ENCODE measurements at regions not wholly inside any gene's neighbourhood (a gene's known extent, or its start where the extent isn't known, plus 50 kb on each side); places are given as distances from the start of the nearest gene placed in this dataset.

DNA sequence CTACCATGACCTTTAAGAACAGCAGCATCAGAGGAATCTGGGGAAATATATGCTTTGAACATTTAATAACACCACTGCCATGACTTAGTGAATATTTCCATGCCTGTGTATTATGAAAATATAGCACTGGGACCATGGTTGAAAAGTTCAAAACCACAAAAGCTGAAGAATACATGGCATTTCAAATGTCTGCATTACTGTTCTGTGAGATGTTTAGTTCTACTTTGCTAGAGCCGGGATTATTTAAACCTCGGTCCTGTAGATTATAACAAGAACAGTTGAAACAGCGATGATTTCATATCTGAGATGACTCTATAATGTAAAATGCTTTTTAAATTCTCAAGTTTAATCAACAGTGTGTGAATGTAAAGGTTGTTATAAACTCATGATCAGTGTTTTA, 126.7 kb upstream of the AGA start:
- no peak for FAIRE-seq
- DNase-seq (ENCODE audit: extremely low spot score, insufficient read length, low read depth) = no peak

DNA sequence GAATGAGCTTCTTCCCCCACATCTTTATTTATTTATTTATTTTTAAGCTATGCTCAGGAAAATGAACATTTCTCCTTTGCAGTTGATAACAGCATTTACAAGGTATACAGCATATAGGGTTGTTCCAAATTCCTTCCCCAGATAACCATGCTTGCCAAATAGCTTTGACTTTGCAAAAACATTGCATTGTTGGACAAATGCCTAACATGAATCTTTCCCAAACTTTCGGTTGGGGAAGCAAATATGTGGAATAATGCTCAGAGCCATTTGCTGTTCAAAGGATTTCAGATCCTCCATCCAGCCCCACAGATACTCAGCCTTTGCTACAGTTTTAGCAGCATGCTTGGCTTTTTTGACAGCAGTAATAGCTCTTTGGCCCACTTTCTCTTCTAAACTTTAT, 127.2 kb upstream of the AGA start:
- no peak for FAIRE-seq
- no peak for DNase-seq (ENCODE audit: extremely low spot score, insufficient read length, low read depth)

DNA sequence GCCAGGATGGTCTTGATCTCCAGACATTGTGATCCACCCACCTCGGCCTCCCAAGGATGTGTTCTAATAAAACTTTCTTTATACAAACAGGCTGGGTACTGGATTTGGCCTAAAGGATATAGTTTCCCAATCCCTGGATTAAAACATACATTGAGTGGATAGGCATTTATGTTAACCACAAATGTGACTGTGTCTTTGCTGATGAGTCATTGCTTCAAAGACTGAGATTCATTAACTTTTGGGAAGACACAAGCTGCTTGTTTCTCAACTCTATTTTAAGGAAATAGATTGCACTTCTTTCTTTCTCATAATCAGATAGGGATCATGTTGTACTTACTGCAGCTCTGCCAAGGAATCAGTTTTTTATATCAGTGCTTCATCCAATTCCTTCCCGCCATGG, 131.3 kb upstream of the AGA start:
- FAIRE-seq (no peak), DNase-seq (ENCODE audit: extremely low spot score, insufficient read length, low read depth) (no peak)

DNA sequence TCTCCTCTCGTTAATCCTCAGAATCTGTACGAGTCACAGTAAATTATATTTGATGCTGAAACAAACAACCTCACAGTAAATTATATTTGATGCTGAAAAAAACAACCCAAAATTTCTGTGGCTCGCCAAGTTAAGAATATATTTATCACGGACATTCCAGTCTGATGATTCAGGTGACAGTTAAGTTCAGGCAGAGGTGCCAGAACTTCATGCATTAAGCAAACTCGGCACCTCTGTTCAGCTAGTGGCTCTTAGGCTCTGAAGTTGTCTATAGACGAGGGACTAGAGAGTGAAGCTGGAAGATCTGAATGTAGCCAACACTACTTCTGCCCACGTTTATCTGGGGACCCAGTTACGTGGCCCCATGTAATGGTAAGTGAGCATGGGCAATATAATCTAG, 132.2 kb upstream of the AGA start:
- FAIRE-seq (no peak), DNase-seq (ENCODE audit: extremely low spot score, insufficient read length, low read depth) (no peak)

DNA sequence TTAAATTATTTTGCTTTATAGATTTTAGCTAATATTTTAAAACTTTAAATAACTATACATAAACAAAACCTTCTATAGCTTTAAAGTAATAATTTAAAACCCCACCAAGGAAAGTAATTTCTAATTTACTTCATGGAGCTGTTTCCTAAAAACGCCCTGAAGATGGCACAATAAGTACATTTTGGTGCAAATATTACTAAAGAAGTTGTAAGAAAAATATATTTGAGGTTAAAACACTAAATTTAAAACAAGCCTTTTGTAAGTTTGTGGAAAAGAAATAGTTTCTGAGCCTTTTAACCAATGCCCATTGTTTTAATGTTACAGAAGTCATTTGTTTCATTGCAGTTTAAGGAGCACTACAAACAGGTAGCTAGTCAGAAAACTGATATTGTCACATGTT, 137.4 kb upstream of the AGA start:
- DNase-seq (ENCODE audit: extremely low spot score, insufficient read length, low read depth) (no peak), FAIRE-seq (no peak)

DNA sequence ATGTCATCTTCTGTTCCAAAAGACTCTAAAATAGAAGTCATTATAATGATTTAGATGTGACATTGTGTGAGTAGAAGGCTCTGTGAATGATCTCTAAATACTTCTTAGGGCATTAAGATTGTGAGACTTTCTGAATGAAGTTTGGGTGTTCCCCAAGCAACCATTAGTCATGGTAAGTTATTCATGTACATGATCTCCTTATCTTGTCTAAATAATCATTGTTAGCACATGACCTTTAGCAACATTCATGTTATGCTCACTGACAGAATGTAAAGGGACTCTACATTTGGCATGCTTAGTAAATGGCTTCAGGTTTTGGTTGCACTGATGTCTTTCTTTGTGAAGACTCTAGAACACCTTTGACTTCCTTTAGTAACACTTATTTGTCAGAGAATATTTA, 140.8 kb upstream of the AGA start:
- FAIRE-seq (no peak), DNase-seq (ENCODE audit: extremely low spot score, insufficient read length, low read depth) (no peak)

DNA sequence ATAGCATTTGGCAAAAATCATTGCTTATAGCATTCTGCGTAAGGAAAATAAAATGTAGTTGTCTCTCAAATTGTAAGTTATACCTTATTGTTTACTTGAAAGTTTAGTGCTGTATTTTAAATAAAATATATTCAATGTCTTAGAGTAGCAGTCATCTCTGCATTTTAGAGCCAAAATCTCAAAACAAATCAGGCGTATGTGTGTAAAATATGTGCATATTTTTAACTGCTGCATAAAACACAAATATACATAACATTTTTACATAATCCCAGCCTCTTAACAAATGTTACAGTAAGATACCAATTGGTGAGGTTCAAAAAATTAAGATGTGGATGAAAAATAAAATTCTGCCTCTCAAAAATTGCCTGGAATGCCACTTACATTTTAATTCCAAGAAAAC, 145.8 kb upstream of the AGA start:
- DNase-seq (ENCODE audit: extremely low spot score, insufficient read length, low read depth) (no peak), FAIRE-seq (no peak)

DNA sequence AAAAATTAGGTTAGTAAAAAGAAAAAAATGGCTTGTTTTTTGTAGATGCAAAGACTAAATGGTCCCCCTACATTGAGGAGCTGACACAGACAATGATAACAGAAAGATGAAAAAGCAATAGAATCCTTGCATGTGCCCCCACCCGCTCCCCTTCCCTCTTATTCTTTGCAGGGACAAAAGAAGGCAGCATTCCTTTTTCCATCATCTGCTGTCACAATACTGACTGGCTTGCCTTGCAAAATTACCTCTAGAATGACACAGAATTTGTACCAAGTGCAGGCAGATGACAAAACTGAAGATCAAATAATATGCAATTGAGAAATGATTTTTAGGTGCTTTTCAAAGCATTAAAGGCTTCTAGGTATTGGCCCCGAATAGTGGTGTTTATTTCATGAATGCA, 153.1 kb upstream of the AGA start:
- DNase-seq (ENCODE audit: extremely low spot score, insufficient read length, low read depth) (no peak), FAIRE-seq (no peak)

DNA sequence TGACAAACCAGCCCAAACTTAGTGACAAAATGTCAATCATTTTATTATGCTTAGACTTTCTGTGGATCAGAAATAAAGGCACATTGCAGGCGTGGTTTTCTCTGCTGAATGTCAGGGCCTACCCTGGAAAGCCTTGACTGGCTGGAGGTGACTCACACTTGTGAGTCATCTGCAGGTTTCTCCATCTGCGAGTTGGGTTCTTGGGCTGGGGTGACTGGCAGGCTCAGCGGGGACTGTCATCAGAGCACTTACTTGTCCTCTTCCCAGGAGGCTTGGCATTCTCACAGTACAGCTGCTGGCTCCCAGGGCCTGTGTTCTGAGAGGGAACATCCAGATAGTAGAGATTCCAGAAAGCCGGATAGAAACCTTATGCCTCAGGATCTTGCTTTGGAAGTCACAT, 153.8 kb upstream of the AGA start:
- FAIRE-seq = no peak
- DNase-seq (ENCODE audit: extremely low spot score, insufficient read length, low read depth) = no peak

DNA sequence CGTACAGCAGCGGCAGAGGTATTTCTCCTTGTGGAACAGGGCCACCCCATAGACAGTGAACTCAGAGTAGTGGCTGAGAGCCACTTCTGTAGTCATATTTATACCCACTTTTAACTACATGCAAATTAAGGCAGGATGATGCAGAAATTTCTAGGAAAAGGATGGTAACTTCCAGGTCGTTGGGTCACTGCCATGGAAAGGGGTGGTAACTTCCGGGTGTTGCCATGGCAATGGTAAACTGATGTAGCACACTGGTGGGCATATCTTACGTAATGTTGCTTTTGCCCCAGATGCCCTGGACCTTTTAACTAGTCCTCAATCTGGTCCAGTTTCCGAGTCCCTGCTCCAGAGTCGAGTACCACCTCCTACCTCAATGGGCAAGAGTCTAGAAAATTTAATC, 154.8 kb upstream of the AGA start:
- no peak for DNase-seq (ENCODE audit: extremely low spot score, insufficient read length, low read depth)
- no peak for FAIRE-seq

DNA sequence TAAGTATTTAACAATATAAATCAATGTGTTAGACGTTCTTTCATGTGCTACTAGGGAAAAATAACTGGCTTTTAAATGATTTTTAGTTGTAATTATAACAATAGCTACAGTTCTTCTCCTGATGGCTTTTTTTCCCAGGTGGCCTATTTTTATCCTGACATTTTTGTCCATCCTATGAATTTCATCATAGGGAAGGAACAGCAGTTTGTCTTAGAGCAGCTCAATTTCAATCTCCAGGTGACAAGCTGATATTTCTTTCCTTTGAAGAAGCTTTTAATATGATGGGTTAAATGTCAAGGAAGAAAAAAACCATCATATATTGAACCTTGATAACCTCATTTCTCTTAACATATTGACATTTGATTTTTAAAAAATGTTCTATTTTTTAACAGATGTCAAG, 163.0 kb upstream of the AGA start:
- no peak for FAIRE-seq
- DNase-seq (ENCODE audit: extremely low spot score, insufficient read length, low read depth) = no peak

DNA sequence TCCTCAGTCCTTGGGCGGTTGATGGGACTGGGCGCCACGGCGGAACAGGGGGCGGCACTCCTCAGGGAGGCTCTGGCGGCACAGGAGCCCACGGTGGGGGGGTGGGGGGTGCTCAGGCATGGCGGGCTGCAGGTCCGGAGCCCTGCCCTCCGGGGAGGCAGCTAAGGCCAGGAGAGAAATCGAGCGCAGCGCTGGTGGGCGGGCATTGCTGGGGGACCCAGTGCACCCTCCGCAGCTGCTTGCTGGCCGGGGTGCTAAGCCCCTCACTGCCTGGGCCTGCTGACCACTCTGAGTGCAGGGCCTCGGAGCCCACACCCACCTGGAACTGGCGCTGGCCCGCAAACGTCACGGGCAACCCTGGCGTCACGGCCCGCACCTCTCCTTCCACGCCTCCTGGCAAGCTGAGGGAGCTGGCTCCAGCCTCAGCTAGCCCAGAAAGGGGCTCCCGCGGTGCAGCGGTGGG, 164.9 kb upstream of the AGA start:
- no peak for FAIRE-seq
- no peak for DNase-seq (ENCODE audit: extremely low spot score, insufficient read length, low read depth)

DNA sequence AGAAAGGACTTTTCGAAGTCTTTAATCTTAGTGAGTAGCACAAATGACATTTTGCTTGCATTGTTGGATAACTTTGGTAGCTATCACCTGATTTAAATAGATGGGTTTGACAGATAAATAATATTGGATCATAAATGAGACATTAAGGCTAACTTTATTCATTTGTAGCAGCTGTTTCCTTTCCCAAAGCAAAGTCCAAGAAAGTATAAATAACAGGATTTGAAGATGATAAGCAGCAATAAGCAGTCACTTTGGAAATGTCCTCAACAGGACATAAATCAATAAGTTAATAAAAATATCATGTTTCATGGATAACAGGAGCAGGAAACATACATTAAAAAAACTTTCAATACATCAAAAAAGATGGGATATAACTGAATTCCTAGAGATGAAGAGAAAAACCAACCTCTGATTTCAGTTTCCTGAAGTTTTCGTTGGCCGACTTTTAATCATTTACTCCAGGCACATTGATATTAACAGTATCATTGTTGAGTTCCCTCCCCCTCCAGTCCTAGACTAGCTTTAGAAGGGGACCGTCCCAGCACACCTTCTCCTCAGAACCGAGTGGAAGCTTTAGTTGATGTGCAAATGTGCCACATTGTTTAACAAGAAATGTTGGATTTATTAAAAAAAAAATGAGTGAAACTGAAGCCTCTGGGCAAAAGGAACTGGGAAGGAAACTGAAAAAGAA, 169.9 kb upstream of the AGA start:
- FAIRE-seq = no peak
- no peak for DNase-seq (ENCODE audit: extremely low spot score, insufficient read length, low read depth)

DNA sequence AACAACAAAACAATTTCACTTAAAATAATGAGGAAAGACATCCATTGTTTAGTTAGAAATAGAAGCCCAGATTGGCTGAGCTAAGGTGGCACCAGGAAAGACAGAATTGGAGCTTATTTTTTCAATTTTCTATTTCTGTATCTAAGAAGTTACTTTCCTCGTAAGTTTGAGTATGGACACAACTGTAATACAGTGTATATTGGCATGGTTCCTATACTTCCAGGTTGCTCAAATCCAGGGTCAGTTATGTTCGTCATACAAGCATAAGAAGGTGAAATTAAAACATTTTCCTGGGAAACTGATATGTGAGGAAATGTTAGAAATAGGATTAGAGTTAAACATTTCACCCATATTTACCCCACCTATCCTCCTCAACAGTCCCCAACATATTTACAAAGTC, 170.4 kb upstream of the AGA start:
- DNase-seq (ENCODE audit: extremely low spot score, insufficient read length, low read depth) (no peak), FAIRE-seq (no peak)

DNA sequence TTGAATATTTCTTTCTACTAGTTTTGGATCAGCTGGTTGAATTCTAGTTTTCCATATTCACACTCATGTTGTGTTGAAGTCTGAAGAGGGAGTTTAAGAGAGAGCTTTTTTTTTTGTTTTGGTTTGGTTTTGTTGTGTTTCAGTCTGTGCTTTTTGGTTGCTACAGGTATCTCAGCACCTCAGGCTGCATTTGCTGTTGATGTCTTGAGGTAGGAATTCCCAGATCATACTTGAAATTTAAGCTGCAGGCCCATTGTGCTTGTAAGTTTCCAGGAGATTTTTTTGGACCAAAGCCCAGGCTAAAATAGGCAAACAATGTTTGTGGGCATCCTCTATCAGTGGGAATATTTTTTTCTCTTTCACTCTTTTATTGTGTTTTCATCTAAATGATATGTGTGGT, 190.2 kb upstream of the AGA start:
- no peak for FAIRE-seq
- no peak for DNase-seq (ENCODE audit: extremely low spot score, insufficient read length, low read depth)

DNA sequence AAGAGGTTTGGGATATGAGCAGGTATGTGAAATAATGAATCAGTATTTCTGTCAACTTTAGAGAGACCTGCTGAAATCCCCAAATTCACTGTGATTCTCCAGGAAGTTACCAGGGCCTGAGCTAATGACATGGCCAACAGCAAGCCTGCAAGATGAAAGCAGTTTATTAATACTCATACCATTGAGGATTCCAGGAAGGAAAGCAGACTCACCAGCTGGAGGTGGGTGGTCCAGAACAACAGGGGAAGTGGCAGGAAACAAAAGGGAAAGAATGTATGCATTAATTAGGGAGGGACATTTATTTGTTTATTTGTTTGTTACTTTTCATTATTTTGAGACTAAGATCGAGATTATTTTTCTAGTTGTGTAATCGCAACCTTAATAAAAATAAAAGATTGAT, 196.6 kb upstream of the AGA start:
- DNase-seq (ENCODE audit: extremely low spot score, insufficient read length, low read depth) = no peak
- no peak for FAIRE-seq

DNA sequence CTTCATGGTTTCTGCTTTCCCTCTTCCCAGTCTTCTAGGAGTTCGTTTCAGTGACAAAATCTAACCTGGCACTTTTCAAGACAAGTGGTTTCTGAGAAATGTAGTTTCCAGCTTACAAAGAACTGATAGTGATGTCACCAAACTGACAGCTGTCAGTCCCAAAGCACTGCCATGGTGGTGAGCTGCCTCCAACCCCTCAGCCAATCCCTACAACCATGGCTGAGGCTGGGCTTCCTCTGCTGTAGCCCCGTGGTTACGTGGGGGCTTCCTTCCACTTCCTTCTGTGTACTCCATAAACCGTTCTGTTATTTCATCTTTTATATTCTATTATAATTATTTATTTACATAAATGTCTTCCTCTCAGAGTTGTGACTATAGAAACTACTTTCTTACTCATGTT, 198.6 kb upstream of the AGA start:
- FAIRE-seq = no peak
- no peak for DNase-seq (ENCODE audit: extremely low spot score, insufficient read length, low read depth)

DNA sequence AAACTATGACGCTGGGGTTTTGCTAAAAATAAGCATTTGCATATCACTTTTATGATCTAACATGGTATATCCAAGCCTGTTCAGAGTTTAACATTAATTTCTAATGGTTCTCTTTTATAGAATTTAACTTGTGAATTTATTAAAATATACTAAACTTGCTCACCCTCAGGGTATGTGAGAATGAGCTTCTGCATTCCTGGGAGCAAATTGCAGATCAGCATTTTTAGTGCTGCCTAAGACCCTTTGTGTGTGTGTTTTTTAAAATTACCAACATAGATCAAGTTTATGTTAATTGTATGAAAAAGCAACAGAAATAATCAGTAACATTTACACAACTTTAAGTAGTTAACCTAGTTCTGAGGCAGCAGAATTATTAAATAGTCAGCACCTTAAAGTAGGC, 218.0 kb upstream of the AGA start:
- no peak for DNase-seq (ENCODE audit: extremely low spot score, insufficient read length, low read depth)
- no peak for FAIRE-seq

DNA sequence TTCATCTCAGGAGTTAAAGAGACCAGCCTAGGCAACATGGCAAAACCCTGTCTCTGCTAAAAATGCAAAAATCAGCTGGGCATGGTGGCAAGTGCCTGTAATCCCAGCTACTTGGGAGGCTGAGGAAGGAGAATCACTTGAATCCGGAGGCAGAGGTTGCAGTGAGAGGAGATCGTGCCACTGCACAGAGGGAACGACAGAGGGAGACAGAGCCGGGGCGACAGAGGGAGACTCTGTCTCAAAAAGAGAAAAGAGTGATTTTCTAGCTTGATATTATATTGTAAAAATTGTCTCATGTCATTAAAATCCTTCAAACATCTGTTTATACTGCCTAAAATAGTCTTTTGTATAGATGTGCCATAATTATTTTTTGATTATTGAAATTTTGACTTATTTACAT, 225.4 kb upstream of the AGA start:
- DNase-seq (ENCODE audit: extremely low spot score, insufficient read length, low read depth) (no peak), FAIRE-seq (no peak)

DNA sequence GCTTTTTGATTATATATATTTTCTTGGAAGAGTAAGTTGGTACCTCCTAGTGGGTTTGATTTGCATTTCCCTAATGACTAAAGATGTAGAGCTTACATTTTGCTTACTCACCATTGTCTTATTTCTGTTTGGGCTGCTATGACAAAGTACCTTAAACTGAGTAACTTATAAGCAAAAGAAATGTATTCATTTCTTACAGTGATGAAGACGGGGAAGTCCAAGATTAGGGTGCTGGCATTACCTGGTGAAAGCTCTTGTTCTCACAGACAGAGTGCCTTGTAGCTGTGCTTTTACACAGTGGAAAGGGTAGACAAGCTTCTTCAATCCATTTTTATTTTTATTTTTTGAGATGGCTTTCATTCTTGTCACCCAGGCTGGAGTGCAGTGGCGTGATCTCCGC, 229.2 kb upstream of the AGA start:
- no peak for DNase-seq (ENCODE audit: extremely low spot score, insufficient read length, low read depth)
- no peak for FAIRE-seq

DNA sequence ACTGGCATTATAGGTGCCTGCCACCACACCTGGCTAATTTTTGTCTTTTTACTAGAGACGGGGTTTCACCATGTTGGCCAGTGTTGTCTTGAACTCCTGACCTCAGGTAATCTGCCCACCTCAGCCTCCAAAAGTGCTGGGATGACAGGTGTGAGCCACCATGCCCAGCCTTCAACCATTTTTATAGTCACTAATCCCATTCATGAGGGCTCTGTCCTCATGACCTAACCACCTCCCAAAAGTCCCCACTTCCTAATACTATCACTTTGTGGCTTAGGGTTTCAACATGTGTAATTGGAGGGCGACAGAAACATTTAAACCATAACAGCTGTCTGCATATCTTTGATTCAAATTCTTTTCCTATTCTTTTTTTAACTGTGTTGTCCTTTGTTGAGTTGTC, 229.6 kb upstream of the AGA start:
- FAIRE-seq (no peak), DNase-seq (ENCODE audit: extremely low spot score, insufficient read length, low read depth) (no peak)

DNA sequence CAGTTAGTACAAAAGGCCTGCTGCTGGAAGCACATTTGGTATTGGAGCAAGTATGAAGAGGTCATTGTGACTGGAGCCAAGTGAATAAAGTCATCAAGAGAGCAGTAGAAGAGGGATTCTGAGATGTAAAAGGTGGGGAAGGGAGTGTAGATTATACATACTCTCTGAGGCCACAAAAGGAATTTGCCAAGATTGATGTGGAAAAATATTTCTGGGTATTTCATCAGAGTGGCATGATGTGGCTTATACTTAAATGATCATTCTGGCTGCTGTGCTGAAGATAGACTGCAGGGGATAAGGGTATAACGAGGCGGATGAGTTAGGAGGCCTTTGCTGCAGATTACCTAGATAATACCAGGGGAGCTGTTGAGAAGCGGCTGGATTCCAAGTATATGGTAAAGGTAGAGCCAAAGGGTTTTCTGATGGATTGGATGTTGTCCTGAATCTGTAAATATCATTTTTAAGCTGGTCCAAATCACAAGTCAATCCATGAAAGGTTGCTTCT, 231.8 kb upstream of the AGA start:
- FAIRE-seq = no peak
- no peak for DNase-seq (ENCODE audit: extremely low spot score, insufficient read length, low read depth)

DNA sequence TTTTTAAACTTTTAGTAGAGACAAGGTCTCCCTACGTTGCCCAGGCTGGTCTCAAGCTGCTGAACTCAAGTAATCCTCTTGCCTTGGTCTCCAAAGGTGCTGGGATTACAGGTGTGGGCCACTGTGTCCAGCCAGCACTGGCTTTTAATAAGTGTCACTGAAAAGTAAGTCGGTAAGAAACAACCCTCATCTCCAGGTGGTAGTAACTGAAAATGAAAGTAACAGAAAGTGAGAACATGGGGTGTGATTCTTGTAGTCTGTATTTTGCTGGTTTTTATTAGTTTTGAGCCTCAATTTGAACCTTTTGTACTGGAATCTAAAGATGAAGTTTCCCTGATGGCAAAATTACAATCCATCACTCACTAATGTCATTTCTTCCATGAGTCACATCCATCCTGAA, 238.1 kb upstream of the AGA start:
- no peak for DNase-seq (ENCODE audit: extremely low spot score, insufficient read length, low read depth)
- no peak for FAIRE-seq
